Upper lobe of left lung (tissue), 4 donors: ENCODE measurements at regions not wholly inside any gene's neighbourhood (a gene's known extent, or its start where the extent isn't known, plus 50 kb on each side); places are given as distances from the start of the nearest gene placed in this dataset.

Experiments
- POLR2A ChIP-seq, 4 donors: fragments of 450-650 bp; IDR thresholded peaks; one replicate each; pipeline ENCODE4 v1.5.1; 2016 to 2017; ENCODE audit warnings: antibody characterized with exemption in 4 of 4, mild to moderate bottlenecking in 2 of 4
- TF ChIP-seq, protein P1 (sequence below), 6 experiments: fragments of 450-650 bp in 4 of 6; fragments of 200-600 bp in 2 of 6; sonication (generic) in 2 of 6; IDR thresholded peaks; one replicate each; pipeline ENCODE4 v1.5.1; 2016 to 2019; ENCODE audit warnings: antibody characterized with exemption in 6 of 6

DNA sequence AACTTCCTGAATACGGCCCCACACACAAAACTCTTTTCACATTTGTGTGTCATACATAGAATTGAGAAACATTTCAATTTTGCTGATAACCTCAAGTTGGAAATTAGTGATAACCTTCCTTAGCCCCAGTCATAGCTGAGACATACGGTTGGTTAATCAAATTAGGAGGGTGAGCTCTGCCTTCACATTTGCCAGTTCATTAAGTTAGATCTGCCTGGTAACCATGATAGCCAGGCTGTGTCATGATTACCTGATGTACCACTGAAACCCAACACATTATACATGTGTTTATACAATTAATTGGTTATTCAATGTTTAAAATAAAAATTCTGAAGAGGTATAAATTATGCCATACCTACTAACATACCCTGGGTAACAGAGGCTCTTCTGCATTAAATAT is 60.8 kb upstream of the RAB11FIP2 start:
- TF ChIP-seq, protein P1, sequence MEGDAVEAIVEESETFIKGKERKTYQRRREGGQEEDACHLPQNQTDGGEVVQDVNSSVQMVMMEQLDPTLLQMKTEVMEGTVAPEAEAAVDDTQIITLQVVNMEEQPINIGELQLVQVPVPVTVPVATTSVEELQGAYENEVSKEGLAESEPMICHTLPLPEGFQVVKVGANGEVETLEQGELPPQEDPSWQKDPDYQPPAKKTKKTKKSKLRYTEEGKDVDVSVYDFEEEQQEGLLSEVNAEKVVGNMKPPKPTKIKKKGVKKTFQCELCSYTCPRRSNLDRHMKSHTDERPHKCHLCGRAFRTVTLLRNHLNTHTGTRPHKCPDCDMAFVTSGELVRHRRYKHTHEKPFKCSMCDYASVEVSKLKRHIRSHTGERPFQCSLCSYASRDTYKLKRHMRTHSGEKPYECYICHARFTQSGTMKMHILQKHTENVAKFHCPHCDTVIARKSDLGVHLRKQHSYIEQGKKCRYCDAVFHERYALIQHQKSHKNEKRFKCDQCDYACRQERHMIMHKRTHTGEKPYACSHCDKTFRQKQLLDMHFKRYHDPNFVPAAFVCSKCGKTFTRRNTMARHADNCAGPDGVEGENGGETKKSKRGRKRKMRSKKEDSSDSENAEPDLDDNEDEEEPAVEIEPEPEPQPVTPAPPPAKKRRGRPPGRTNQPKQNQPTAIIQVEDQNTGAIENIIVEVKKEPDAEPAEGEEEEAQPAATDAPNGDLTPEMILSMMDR (IDR thresholded peaks at IDR 0.05), result no peak
- no peak for TF ChIP-seq POLR2A (IDR thresholded peaks at IDR 0.05)
